HuH-7 (cell line): ENCODE measurements at regions not wholly inside any gene's neighbourhood (a gene's known extent, or its start where the extent isn't known, plus 50 kb on each side); places are given as distances from the start of the nearest gene placed in this dataset.

Experiments
- DNase-seq: peaks from one replicate; pipeline ENCODE4 v3.0.0; 2011; ENCODE audit warnings: low spot score

GRCh38 chr2:34402376-34402775 lies 803.3 kb upstream of the FAM98A start:
- DNase-seq: no peak

GRCh38 chr2:34401186-34401585 lies 802.1 kb upstream of the FAM98A start:
- no peak for DNase-seq

- no peak for DNase-seq
Observed at GRCh38 chr2:34388446-34388845, 789.3 kb upstream of the FAM98A start.

GRCh38 chr2:34387536-34387935 lies 788.4 kb upstream of the FAM98A start:
- no peak for DNase-seq

- DNase-seq: no peak
Observed at GRCh38 chr2:34379586-34379985, 780.5 kb upstream of the FAM98A start.

- no peak for DNase-seq
Observed at GRCh38 chr2:34373586-34374233, 774.6 kb upstream of the FAM98A start.

- DNase-seq: no peak
Observed at GRCh38 chr2:34372967-34373366, 773.9 kb upstream of the FAM98A start.

GRCh38 chr2:34371711-34372110 lies 772.6 kb upstream of the FAM98A start:
- DNase-seq: no peak

GRCh38 chr2:34368304-34368703 lies 769.2 kb upstream of the FAM98A start:
- no peak for DNase-seq

- no peak for DNase-seq
Observed at GRCh38 chr2:34365932-34366331, 766.8 kb upstream of the FAM98A start.

GRCh38 chr2:34365512-34365911 lies 766.4 kb upstream of the FAM98A start:
- DNase-seq: no peak

GRCh38 chr2:34353509-34354113 lies 754.5 kb upstream of the FAM98A start:
- DNase-seq: no peak

- DNase-seq: no peak
Observed at GRCh38 chr2:34349527-34349926, 750.4 kb upstream of the FAM98A start.

- DNase-seq: no peak
Observed at GRCh38 chr2:34345030-34345429, 745.9 kb upstream of the FAM98A start.

- no peak for DNase-seq
Observed at GRCh38 chr2:34340307-34340706, 741.2 kb upstream of the FAM98A start.

- DNase-seq: no peak
Observed at GRCh38 chr2:34337735-34338134, 738.6 kb upstream of the FAM98A start.

- no peak for DNase-seq
Observed at GRCh38 chr2:34332813-34333212, 733.7 kb upstream of the FAM98A start.

- no peak for DNase-seq
Observed at GRCh38 chr2:34320056-34320455, 721.0 kb upstream of the FAM98A start.

GRCh38 chr2:34317797-34318196 lies 718.7 kb upstream of the FAM98A start:
- no peak for DNase-seq

GRCh38 chr2:34316788-34317187 lies 717.7 kb upstream of the FAM98A start:
- no peak for DNase-seq

- no peak for DNase-seq
Observed at GRCh38 chr2:34311816-34312215, 712.7 kb upstream of the FAM98A start.

- no peak for DNase-seq
Observed at GRCh38 chr2:34308140-34308539, 709.0 kb upstream of the FAM98A start.

GRCh38 chr2:34307636-34308035 lies 708.5 kb upstream of the FAM98A start:
- DNase-seq: no peak

GRCh38 chr2:34306745-34307144 lies 707.6 kb upstream of the FAM98A start:
- no peak for DNase-seq
